Activated CD8-positive, alpha-beta memory T cell treated with anti-CD3 and anti-CD28 coated beads for 4 hours (primary cell): ENCODE measurements at regions not wholly inside any gene's neighbourhood (a gene's known extent, or its start where the extent isn't known, plus 50 kb on each side); places are given as distances from the start of the nearest gene placed in this dataset.

ENCODE experiments used
- DNase-seq, 2 donors: peaks; one replicate each; pipeline ENCODE4 v3.0.0-alpha.2; 2020; ENCODE audit warnings: low read depth in 2 of 2

DNA sequence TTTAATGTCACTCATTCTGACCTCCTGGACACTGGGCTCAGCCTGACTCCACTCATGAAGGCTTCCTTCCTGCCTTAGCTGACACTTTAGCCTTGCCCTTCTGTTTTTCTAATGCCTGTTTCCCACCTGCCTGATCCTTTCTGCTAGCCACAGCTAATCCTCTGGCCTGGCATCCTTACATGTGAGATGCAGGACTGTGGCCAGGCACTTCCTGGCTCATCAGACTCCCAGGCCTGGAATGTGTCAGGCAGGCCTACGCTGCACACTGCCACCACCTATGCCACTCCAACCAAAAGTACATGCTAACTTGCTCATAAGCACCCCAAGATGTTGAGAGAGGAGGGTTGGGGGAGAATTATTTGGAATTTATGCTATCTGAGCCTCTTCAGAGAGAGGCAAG is 138.8 kb upstream of the NALF2 start:
- no peak for DNase-seq

DNA sequence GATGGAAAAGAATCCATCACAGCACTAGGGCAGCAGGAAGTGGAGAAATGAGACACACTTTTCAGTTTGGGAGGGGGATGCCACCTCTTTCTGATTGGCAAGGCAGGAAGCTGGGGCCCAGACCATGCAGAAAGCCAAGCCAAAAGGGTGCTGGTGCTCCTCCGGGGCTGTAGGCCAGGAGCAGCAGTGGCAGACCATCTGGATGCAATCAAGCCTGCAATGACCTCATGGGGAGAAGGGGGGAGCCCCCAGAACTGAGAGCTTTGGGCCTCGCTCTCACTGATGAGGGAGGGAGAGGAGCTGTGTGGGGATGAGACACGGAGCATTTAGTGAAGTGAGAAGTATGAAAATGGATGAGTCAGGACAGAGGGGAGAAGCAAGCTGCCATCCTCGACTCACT is 141.3 kb upstream of the NALF2 start:
- no peak for DNase-seq

DNA sequence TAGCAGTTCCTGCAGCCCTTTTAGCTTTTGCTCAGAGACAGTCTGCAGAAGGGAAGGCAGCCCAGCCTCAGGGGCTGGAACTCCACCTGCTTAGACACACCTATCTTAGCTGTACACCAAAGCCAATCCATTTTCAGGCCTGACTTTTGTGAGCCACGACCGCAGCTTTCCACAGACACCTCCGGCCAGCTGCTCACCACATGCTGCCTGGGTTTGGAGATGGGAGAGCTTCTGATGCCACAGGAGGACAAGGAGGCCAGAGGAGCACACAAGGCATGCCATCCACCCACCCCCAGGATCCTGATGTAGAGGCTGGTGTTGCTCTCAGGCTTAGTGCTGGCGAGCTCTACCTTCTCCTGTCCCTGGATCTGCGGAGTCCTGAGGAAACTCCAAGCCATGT is 141.8 kb upstream of the NALF2 start:
- no peak for DNase-seq

DNA sequence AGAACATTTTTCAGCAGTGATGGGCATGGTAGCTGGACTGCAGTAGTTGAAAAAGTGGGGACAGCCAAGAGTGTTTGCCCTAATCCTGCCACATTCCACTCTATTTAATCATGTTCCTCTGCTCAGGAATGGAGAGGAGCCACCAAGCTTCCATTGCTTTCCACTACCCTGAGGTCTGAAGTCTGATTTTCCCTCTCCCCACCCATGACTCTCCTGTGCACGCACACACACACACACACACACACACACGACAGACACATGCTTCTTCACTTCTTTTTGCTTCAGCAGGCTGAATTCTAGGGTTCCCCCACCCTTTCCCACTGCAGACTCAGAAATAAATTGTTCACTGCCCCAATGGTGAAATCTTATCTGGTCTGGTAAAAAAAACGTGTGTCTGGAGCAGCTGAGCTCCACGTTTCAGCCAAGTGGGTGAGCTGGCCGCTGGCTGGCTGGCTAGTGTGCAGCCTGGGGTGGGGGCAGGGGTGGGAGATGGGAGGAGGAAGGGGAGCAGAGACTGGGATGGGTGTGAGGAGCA is 142.7 kb upstream of the NALF2 start:
- DNase-seq: no peak

GRCh38 chrX:69357317-69357716 is 146.8 kb upstream of the NALF2 start:
- DNase-seq: no peak

GRCh38 chrX:69324851-69325250 is 159.6 kb upstream of the PJA1 start:
- DNase-seq: no peak

DNA sequence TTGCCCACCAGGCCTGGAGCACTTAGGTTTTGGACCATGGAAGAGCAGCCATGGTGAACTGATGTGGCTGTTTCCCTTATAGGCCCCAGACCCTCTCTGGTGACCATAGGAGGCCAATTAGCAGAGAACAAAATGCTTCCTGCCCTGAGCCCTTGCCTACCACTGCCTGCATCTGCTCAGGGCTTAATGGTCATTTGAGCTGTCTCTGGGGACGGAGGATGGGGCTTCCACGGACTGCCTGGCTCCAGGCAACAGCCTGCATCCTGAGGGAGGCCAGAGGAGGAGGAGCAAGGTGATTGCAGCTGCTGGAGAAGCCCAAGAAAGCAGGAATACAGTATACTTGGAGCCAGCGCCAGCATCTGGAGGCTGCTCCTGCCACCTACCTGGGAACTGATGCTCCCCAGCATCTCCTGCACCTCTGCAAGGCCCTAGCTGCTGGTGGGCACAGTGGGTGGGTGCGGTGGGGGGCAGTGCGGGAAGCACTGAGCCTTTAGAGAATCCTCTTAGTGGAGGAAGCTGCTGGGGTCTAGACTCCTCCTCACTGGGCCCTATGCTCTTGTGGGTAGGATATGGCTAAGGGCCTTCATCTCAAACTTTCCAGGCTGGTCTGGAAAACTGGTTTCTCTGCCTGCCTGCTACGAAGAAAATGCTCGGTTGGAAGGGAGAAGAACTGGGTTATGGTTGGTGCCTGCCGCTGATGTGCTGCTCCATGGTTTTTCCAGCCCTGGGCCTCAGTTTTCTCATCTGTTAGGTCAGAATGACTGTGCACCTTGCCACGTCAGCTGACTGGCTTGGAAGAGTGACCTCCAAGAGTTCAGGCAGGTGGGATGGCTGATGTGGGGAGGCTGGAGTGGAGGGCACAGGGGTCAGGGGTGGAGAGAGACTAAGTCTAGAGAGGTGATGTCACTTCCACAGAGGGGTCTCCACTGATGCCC is 158.8 kb upstream of the PJA1 start:
- no peak for DNase-seq

GRCh38 chrX:69321789-69322188 is 156.5 kb upstream of the PJA1 start:
- no peak for DNase-seq

DNA sequence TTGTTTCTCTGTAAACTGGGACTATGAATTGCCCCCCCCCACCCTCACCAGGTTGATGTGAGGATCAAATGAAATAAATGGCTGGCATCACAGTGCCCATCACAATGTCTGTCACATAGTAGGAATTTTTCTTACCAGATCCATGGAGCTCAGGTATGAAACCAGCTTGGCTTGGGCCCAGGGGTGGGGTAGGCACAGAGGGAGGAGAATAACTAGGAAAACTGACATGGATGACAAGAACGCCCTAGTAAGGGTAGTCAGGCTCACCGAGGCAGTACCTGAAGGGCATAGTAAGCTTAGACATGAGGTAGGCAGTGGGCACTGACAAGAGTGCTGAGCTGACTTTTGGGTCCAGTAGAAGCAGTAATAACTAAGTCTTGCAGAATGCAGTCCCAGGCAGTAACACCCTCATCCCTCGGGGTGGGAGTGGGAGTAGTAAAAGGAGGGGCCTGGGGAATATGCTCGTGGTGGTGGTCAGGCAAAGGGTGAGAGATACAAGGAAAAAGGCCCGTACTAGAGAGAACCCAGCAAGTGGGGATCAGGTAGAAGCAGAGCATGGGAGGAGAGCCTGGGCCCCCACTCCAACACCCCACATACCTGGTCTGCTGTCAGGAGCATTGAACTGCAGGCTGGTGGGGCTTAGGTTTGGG is 155.9 kb upstream of the PJA1 start:
- DNase-seq: no peak

GRCh38 chrX:69320116-69320515 is 154.9 kb upstream of the PJA1 start:
- DNase-seq: no peak

- no peak for DNase-seq
Measured at GRCh38 chrX:69319376-69319775, 154.1 kb upstream of the PJA1 start.

GRCh38 chrX:69318651-69319340 is 153.5 kb upstream of the PJA1 start:
- DNase-seq: no peak

DNA sequence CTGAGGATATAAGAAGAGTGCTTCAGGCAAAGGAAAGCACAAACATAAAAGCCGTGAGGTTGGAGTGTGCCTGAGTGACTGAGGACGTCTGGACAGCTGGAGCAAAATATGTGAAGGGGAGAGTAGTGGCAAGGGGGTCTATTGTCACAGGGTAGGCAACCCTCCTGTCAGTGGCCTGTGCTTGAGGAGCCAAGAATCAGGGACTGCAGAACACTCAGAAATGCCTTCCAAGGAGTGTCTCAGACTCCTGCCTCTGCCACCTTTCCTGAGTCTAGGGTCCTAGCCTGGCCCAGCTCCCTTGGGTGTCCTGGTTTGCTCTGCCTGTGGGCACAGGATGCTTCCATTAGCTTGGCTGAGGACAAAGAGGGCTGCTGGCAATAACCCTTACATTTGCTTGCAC is 152.5 kb upstream of the PJA1 start:
- no peak for DNase-seq

DNA sequence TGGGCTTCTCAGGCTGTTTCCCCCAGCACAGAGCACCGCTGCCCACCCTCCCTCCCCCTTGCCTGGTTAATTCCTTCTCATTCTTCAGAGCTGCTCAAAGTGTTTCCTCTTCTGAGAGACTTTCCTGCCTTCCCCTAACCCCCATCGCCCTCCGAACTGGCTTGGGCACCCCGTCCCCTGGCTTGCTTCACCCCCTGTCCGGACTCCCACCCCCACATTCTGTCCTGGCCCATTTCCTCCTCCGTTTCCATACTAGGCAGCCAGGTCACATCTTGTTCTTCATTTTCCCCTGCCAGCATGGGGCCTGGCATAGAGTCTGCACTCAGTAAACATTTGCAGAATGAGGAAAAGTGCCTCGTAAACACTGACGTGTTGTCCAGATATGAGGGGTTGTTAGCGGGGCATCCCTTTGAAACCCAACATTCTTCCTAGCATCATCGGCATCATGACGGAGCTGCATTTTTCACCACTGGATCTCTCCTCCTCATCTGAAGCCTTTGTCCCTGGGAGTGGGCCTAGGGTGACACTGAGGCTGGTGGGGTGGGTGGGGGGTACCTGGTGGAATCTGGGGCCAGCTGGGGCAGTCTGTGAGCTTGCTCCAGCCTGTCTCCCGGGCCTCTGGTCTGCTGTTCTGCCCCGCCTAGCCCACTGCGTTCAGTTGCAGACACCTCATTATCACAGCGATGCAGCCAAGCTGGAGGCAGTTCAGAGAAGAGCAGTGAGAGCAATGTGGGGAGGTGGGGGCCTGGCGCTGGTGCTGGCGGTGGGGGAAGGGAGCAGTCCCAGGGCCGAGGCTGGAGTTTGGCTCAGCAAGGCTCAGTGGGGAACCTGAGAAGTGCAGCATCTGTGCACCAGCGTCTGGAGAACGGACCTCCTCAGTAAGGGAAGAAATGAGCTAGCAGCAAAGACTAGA is 149.4 kb upstream of the PJA1 start:
- no peak for DNase-seq

GRCh38 chrX:69313617-69314290 is 148.5 kb upstream of the PJA1 start:
- no peak for DNase-seq

DNA sequence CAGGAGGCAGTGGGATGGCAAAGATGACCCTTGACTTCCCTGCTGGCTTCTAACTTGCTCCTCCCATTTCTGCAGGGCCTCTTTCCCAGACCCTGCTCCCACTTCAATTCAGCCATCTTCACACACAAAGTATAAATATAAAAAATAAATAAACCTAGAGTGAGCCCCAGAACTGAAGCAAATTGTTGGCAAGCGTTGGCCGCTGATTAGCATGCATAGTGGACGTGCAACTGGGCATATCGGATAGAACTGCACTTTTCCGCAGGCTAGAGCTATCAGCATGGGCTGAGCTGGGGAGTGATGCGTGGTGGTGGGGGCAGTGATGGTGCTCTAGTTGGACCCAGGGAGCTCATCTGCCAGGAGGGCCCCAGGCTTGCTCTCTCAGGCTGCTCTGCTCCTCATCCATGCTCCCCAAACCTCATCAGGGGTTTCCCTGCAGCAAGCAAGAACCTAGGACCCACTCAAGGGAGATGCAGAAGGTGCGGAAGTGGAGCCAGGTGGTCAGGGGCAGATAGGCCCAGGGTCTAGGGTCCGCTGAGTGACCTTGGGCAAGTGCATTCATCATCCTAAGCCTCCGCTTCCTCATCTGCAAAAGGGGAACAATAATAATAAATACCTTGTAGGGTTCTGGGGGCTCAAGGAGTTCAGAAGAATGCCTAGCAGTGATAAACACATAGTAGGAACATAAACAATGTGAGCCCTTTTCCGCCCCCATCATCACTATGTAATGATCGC is 146.8 kb upstream of the PJA1 start:
- DNase-seq: no peak

GRCh38 chrX:69309074-69309792 is 144.0 kb upstream of the PJA1 start:
- DNase-seq: no peak

GRCh38 chrX:69307756-69308155 is 142.5 kb upstream of the PJA1 start:
- no peak for DNase-seq

GRCh38 chrX:69307029-69307428 is 141.8 kb upstream of the PJA1 start:
- no peak for DNase-seq

DNA sequence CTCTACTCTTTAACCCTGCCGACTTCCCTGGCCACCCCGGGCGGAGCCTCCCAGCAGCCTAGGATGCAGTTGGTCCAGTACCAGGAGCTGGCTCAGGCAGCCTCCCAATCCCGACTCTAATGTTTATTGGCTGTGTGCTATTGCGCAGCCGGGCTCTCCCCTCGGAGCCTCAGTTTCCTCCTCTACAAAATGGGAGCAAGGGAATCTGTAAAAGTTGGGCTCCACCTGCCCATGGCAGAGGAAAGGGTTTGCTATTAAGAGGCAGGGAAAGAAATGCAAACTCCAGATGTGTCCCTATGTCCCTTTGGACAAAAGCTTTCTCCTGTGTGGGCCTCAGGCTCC is 140.8 kb upstream of the PJA1 start:
- DNase-seq: no peak
